Suprapubic skin (tissue), 4 donors: ENCODE measurements at regions not wholly inside any gene's neighbourhood (a gene's known extent, or its start where the extent isn't known, plus 50 kb on each side); places are given as distances from the start of the nearest gene placed in this dataset.

Experiments
- DNase-seq, 2 donors: peaks; one replicate each; pipeline ENCODE4 v3.0.0-alpha.2; 2019; ENCODE audit warnings: low spot score in 2 of 2
- H3K27ac ChIP-seq: fragments of 200-600 bp; sonication (generic); one replicate; pipeline ENCODE4 v1.5.1; 2019
- H3K27me3 ChIP-seq: fragments of 200-600 bp; sonication (generic); one replicate; pipeline ENCODE4 v1.5.1; 2019
- H3K36me3 ChIP-seq: fragments of 200-600 bp; sonication (generic); one replicate; pipeline ENCODE4 v1.5.1; 2019
- H3K4me1 ChIP-seq: fragments of 200-600 bp; sonication (generic); one replicate; pipeline ENCODE4 v1.5.1; 2019
- H3K4me3 ChIP-seq: fragments of 200-600 bp; sonication (generic); one replicate; pipeline ENCODE4 v1.5.1; 2019; ENCODE audit warnings: mild to moderate bottlenecking
- H3K9me3 ChIP-seq: fragments of 200-600 bp; sonication (generic); one replicate; pipeline ENCODE4 v1.5.1; 2019
- EP300 ChIP-seq: sonication (generic); formaldehyde crosslinking; IDR thresholded peaks from one replicate; pipeline ENCODE4 v1.6.1; 2017; ENCODE audit warnings: antibody characterized with exemption
- POLR2A ChIP-seq, 2 donors: fragments of 450-650 bp; IDR thresholded peaks; one replicate each; pipeline ENCODE4 v1.6.1; 2017; ENCODE audit warnings: antibody characterized with exemption in 2 of 2, mild to moderate bottlenecking in 2 of 2, moderate library complexity in 2 of 2
- POLR2AphosphoS5 ChIP-seq, 3 donors: sonication (generic); formaldehyde crosslinking; IDR thresholded peaks; one replicate each; pipeline ENCODE4 v1.6.1; 2017; ENCODE audit warnings: antibody characterized with exemption in 3 of 3
- WGBS: methylation state at CpG from one replicate; pipeline ENCODE4 v1.1.5; 2018; 5-methylcytosine and 5-hydroxymethylcytosine counted together
- TF ChIP-seq, protein P1 (sequence below), 2 donors: fragments of 200-600 bp in 1 of 2; fragments of 450-650 bp in 1 of 2; sonication (generic) in 1 of 2; IDR thresholded peaks; one replicate each; pipeline ENCODE4 v1.5.1; 2016 to 2019; ENCODE audit warnings: antibody characterized with exemption in 2 of 2, mild to moderate bottlenecking in 1 of 2, moderate library complexity in 1 of 2

DNA sequence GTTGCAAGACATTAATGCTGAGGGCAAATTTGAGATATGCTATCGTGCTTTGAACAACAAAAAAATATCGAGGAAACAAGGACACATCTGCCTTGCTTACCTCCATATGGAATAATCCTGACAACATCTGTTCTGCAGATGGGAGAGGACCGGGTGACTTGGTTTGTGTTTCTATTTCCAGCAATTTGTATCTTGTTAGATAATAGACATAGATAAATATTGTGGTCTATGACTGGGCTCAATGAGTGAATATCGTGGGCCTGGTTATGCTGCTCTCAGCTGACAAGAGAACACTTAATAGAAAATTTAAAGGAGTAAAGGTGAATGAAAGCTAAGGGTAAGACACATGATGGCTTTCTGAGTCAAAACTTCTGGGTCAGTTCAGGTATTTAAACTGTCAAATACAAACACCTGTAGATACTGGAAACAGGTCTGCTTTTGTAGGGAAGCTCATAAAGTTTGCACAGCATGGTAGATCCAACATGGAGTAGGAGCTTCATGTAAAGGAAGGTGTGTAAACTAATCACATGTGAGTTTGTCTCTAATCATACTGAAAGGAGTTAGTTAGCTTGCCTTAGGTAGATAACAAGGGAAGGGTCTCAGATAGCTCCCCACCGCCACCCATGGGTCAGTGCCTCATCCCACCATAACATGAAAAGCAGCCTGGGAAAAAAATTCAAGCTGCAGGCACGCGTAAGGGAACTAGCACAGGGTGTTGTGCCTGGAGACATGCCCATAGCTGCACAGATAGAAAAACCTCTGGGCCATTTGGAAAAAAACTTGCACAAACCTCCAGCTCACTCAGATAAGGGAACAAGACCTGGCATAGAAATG is 904.1 kb upstream of the EPHA5 start:
- DNase-seq = no peak
- peaks cover 5% of the 10 kb centered on the region for H3K4me1 ChIP-seq
- 51% methylated on average over 7 of the region's 7 CpGs for WGBS
- no peaks in the 10 kb centered on the region for H3K36me3 ChIP-seq
- TF ChIP-seq POLR2A (IDR thresholded peaks at IDR 0.05) (no peak), EP300 (no peak)
- TF ChIP-seq, protein P1, sequence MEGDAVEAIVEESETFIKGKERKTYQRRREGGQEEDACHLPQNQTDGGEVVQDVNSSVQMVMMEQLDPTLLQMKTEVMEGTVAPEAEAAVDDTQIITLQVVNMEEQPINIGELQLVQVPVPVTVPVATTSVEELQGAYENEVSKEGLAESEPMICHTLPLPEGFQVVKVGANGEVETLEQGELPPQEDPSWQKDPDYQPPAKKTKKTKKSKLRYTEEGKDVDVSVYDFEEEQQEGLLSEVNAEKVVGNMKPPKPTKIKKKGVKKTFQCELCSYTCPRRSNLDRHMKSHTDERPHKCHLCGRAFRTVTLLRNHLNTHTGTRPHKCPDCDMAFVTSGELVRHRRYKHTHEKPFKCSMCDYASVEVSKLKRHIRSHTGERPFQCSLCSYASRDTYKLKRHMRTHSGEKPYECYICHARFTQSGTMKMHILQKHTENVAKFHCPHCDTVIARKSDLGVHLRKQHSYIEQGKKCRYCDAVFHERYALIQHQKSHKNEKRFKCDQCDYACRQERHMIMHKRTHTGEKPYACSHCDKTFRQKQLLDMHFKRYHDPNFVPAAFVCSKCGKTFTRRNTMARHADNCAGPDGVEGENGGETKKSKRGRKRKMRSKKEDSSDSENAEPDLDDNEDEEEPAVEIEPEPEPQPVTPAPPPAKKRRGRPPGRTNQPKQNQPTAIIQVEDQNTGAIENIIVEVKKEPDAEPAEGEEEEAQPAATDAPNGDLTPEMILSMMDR (IDR thresholded peaks at IDR 0.05) = no peak
- H3K27ac ChIP-seq = no peak overlapping the region
- no peaks in the 10 kb centered on the region for H3K27me3 ChIP-seq
- H3K4me3 ChIP-seq = no peak overlapping the region
- no peaks in the 10 kb centered on the region for H3K9me3 ChIP-seq

DNA sequence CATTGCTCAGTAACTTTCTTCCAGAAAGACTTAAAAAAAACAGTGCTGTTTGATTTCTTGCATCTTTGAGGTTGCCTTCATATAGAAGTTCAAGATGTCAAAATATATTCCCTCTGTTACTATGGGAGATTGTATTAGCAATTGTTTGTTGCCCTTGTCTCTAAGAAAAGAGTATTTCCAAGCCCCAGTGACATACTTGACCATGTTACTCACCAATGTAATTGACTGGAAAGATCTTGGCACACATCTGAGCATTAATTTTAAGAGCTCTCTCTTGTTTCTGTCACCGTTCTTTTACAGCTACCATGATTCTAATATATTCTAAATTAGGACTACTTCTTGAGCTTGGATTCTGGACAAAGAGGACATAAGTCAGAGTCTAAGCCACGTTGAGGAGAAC is 902.7 kb upstream of the EPHA5 start:
- TF ChIP-seq POLR2A (IDR thresholded peaks at IDR 0.05) = no peak
- TF ChIP-seq EP300 = no peak
- TF ChIP-seq POLR2AphosphoS5 (IDR thresholded peaks at IDR 0.05) = no peak
- TF ChIP-seq, protein P1 (IDR thresholded peaks at IDR 0.05) = no peak
- H3K9me3 ChIP-seq = no peaks in the 10 kb centered on the region
- no peaks in the 10 kb centered on the region for H3K36me3 ChIP-seq
- H3K27ac ChIP-seq = no peak overlapping the region
- no peak for DNase-seq
- 30% methylated on average over 2 of the region's 2 CpGs for WGBS
- H3K4me1 ChIP-seq = peaks cover 5% of the 10 kb centered on the region
- no peak overlapping the region for H3K4me3 ChIP-seq
- no peaks in the 10 kb centered on the region for H3K27me3 ChIP-seq

DNA sequence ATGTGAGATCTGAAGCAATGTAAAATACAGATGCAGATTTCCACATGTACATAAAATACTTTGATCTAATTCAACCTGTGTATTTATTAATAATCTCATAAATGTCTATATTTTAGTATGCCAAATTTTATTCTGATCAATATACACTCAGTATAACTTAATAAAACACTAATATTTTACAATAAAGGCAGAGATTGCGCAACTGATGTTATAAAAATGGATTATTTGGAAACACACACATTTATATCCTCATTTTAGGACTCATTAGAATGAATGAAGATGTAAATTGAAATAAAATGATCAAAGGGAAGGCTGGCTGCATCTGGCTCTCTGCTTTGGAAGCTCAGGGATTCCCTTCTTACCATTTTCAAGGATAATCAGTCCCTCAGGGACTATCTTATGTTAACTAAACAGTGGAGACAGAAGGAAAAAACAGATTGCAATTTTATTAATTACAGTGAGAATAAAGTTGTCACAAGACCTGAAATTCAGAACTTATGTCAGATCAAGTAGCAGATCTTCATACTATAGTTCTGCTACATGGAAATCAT is 900.9 kb upstream of the EPHA5 start:
- Histone ChIP-seq H3K36me3 (no peaks in the 10 kb centered on the region), H3K27ac (no peak overlapping the region), H3K4me3 (no peak overlapping the region), H3K27me3 (no peaks in the 10 kb centered on the region), H3K9me3 (no peaks in the 10 kb centered on the region), H3K4me1 (peaks cover 5% of the 10 kb centered on the region)
- no peak for TF ChIP-seq EP300
- no peak for TF ChIP-seq POLR2A (IDR thresholded peaks at IDR 0.05)
- TF ChIP-seq, protein P1 (IDR thresholded peaks at IDR 0.05) = no peak
- no peak for TF ChIP-seq POLR2AphosphoS5 (IDR thresholded peaks at IDR 0.05)
- DNase-seq = no peak
- 89% methylated on average over 1 of the region's 1 CpG for WGBS

DNA sequence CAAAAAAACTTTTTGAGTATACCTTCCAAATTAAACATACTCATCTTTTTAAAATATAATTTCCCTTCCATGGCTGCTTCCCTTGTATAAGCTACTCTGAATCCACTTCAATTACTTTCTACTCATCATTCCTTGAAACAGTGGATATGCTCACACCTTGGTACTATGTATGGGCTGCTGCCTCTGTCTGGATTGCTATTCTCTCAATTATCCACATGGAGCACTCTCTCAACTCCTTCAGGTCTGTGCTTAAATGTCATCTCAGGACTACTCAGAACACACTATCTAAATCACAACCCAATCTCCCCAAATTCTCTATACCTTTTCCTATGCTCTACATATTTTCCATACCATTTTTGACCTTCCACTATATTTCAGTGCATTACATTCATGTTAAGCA is 898.9 kb upstream of the EPHA5 start:
- H3K4me3 ChIP-seq = no peak overlapping the region
- no peaks in the 10 kb centered on the region for H3K36me3 ChIP-seq
- H3K9me3 ChIP-seq = no peaks in the 10 kb centered on the region
- no peak overlapping the region for H3K27ac ChIP-seq
- TF ChIP-seq POLR2AphosphoS5 (IDR thresholded peaks at IDR 0.05) (no peak), EP300 (no peak), POLR2A (IDR thresholded peaks at IDR 0.05) (no peak)
- TF ChIP-seq, protein P1 (IDR thresholded peaks at IDR 0.05) = no peak
- no peaks in the 10 kb centered on the region for H3K4me1 ChIP-seq
- H3K27me3 ChIP-seq = no peaks in the 10 kb centered on the region
- DNase-seq = no peak

DNA sequence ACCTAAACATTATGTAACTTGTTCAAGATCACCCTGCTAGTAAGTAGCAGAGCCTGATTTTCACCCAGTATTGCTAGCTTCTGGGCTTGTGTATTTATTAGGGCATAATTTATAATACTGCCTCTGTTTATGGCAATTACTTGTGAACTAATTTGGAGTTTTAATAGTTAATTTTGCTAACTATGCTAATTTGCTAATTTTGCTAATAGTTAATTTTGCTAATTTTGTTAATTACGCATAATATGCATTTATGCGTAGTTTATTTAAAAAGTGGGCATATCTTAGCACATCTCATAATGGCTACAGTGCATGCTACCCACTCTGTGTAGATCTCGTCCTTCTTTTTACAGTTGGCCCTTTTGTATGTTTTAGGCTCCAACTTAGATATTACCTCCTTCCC is 898.1 kb upstream of the EPHA5 start:
- Histone ChIP-seq H3K27ac (no peak overlapping the region), H3K36me3 (no peaks in the 10 kb centered on the region), H3K4me3 (no peak overlapping the region), H3K9me3 (no peaks in the 10 kb centered on the region), H3K27me3 (no peaks in the 10 kb centered on the region), H3K4me1 (no peaks in the 10 kb centered on the region)
- TF ChIP-seq, protein P1 (IDR thresholded peaks at IDR 0.05) = no peak
- TF ChIP-seq POLR2AphosphoS5 (IDR thresholded peaks at IDR 0.05) = no peak
- no peak for TF ChIP-seq POLR2A (IDR thresholded peaks at IDR 0.05)
- TF ChIP-seq EP300 = no peak
- 95% methylated on average over 3 of the region's 3 CpGs for WGBS
- no peak for DNase-seq
